HG03432 (cell line): ENCODE measurements at regions not wholly inside any gene's neighbourhood (a gene's known extent, or its start where the extent isn't known, plus 50 kb on each side); places are given as distances from the start of the nearest gene placed in this dataset.
A peak's percentile ranks its signal among the peaks of the same experiment; 100 is the strongest.
"Not testable (repeated sequence)": the region's sequence is repeated elsewhere in the genome, so short reads cannot be mapped to it uniquely, and the experiment has no call there.

Source experiments
- ATAC-seq: cut with Tn5 transposase; IDR thresholded peaks from one replicate; pipeline ENCODE4 v1.9.1; 2021; ENCODE audit warnings: mild to moderate bottlenecking, moderate library complexity; ENCODE audit not compliant: unreplicated experiment

DNA sequence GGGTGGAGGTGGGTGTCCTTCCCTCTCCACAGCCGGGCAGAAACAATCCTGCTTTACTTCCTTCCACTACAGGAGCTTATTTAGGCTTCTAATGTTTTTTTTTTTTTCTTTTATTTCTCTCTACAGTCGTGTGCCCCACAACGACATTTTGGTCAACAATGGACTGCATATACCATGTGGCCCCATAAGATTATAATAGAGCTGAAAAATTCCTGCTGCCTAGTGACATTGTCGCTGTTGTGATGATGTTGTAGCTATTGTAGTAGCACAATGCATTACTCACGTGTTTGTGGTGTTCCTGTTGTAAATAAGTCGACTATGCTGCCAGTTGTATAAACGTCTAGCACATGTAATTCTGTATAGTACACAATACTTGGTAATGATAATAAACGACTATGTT, 153.7 kb downstream of the IL20RB start:
- no peak for ATAC-seq

- ATAC-seq, result no peak
Observed at GRCh38 chr3:137116619-137117018, 158.8 kb downstream of the IL20RB start.

DNA sequence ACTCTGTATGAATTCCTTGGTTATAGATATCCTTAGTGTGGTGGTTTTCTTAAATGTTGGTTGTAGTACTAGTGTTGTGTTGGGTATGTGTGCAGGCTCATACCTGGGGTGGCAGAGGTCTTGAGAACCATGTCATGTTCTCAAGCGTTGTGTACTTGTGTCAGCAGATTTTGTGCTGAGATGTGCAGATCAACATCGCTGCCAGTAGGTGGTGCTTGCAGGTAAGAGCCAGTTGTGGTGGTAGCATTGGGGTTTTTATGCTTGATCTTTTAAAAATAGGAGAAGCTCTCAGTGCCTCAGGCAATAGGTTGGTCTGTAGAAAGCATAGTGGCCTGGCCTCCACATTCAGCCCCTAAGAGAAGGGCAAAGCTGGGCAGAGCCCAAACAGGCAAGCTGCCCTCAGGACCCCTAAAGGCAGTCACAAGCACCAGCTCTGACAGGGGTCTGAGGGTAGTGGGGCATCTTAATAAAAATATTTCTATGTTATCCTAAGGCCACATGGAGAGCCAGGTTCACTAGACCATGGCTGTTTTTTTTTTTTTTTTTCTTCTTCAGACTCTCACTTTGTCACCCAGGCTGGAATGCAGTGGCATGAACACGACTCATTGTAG, 164.0 kb downstream of the IL20RB start:
- ATAC-seq, result peak; percentile 68

DNA sequence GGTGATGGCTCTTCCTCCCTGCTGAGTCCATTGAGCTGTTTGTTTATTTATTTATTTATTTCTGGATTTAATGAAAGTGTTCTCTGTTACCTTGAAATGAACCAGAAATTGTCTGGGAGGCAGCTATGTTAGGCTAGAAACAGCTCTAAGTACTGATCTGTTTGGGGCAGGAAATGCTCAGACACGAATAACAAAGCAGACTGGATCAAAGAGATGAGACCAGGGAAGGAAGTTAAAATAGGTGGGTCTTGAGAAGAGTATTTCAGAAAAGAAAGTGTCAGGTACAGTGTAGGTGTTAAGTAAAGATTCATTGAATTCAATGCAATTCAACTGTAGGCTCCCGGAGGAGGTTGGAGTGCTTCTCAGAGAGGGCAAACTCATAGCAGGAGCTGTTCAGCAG, 173.3 kb downstream of the IL20RB start:
- ATAC-seq, result no peak

DNA sequence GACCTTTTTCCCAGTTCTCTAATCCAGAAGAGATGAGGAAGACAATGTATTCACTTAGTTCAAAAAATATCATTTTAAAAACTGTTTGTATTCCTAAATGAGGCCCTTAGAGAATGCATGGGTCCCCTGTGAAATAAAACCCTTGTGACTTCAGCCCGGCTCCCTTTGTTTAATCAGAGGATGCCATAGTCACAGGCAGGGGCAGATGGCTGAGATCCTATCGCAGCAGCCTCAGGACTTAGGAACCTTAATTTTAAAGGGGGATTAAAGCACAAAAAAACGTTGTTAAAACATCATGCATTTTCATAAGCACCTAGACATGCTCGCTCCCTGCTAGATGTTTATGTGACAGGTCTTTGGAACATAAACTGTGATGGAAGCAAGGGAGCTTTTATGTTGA, 176.6 kb downstream of the IL20RB start:
- ATAC-seq, result no peak

DNA sequence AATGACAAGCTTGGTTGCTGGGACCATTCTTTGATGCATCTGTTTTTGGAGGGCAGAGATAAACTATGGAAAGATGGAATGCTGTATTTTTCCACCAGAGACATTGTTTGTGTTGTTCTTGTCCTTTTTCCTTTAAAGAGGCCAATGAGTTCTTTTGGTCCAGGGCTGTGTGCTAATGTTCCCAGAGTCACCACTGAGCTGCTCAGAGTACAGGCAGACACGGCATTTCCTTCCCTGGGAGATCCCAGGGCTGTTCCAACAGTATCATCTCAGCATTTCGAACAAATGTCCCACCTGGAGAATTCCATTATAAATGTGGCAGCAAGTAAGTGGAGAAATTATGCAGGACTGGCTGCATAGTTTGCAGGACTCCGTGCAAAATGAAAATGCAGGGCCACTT, 190.6 kb downstream of the IL20RB start:
- no peak for ATAC-seq

- ATAC-seq, result no peak
Observed at GRCh38 chr3:137148917-137149316, 191.1 kb downstream of the IL20RB start.

DNA sequence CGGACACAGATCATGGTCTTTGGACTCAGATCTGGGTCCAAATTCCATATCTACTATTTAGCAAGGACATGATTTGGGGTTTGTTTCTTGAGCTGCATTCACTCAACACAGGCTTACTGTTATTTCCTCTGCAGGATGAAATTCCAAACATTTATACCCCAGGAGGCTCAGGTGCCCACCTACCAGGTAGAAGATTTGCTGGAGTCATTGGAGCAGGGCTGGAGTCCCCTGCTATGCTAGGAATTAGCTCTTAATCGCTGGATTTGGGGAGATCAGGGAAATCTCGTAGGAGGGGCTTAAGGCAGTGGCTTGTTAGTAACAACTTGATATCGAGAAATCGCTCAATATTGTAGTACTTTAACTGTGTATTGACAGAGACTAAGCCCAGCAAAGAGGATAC, 193.0 kb downstream of the IL20RB start:
- ATAC-seq, result no peak

DNA sequence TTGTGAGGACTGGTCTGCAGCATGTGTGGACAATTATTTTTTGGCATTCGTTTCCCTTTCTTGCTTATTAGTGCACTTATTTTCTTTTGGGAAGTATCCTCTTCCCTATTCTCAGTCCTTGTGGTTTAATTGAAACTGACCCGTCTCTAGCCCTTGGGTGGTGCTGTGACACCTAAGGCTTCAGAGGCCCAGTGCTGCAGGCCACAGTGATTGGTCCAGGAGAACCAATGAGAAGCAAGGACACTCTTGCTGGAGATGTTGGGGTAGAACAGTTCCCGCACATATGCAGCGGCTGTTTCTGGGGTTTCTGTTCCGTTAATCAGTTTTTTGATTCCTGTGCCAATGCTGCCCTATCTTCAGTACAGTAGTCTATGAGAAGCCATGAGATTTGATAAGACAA, 195.3 kb downstream of the IL20RB start:
- not testable (repeated sequence) for ATAC-seq

GRCh38 chr3:137163241-137163871, 205.6 kb downstream of the IL20RB start:
- peak; percentile 56 for ATAC-seq

GRCh38 chr3:137163958-137164357, 206.2 kb downstream of the IL20RB start:
- ATAC-seq, result no peak

GRCh38 chr3:137165117-137165806, 207.5 kb downstream of the IL20RB start:
- ATAC-seq, result no peak

- no peak for ATAC-seq
Observed at GRCh38 chr3:137171834-137172603, 214.2 kb downstream of the IL20RB start.

DNA sequence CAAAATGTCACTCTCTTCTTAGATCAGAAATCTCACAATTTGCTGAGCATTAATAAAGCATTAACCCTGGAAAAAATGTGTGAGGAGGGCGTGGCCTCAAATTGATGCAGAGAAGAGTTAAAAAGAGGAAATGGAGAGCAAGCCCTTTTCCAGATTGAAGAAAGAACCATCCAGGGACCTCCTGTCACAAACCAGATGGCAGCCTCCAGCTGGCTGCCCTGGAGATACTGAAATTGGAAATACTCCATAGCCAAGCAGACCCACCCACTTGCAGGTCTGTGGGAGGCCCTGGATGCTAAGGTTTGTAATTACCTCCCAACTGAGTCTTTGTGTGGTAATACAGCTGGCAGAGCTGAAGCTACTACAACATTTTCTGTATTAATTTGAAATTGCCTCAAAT, 214.9 kb downstream of the IL20RB start:
- no peak for ATAC-seq

DNA sequence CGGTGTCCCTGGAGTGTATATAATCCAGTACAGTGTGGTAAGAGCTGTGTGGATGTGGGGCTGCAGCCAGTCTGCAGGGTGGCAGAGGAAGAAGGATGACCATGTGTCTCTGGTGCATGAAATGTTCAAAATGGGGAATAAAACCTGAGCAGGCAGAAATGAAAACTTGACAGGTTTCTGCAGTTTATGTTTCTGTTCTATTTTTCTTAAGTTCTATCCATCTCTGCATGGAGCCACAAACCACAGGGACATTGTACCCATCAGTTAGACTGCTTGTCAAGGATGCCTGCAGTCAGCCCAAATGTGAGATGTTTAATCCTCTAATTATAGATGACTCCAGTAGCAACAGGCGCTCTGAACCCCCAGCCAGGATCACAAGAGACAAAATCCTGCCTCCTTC, 216.7 kb downstream of the IL20RB start:
- ATAC-seq, result no peak

GRCh38 chr3:137180220-137180619, 222.4 kb downstream of the IL20RB start:
- no peak for ATAC-seq

GRCh38 chr3:137191133-137191923, 233.5 kb downstream of the IL20RB start:
- no peak for ATAC-seq

DNA sequence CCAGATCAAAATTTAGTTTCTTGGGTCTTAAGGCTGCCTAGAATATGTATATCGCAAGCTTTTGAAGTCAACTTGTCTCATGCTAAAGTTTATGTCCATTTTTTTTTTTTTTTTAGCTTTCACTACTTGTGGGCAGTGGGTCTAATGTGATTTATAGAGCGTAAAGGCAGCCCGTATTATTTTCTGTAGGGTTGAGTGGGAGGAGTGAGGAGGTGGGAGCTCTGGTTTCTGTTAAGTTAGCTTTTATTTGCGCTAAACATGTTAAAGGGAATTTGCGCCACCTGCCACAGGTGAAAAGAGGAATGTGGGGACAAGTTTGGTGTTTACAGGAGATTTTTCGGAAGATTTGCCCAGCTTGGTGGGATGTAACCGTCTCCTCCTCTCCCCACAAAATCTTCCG, 234.2 kb downstream of the IL20RB start:
- no peak for ATAC-seq

GRCh38 chr3:137194301-137194700, 236.5 kb downstream of the IL20RB start:
- no peak for ATAC-seq

- ATAC-seq, result not testable (repeated sequence)
Observed at GRCh38 chr3:137198374-137198773, 240.6 kb downstream of the IL20RB start.

DNA sequence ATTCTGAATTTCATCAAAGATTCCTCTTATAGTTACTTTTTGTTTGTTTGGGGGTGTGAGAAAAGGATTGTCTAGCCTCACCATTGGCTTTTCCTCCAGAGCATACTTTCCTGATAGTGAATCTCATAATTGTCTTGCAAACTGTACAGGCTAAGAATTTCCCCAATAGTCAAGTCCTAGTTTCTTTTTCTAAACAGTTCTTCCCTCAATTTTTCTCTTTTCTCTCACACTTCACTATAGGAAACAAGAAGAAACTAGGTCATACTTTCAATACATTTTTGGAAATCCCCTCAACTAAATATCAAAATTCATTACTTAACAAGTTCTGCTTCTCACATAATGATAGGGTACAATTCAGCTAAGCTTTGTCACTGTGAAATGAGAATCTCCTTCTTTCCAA, 241.9 kb downstream of the IL20RB start:
- ATAC-seq, result peak; percentile 51
